ENCODE measurements at regions not wholly inside any gene's neighbourhood (a gene's known extent, or its start where the extent isn't known, plus 50 kb on each side); places are given as distances from the start of the nearest gene placed in this dataset.

DNA sequence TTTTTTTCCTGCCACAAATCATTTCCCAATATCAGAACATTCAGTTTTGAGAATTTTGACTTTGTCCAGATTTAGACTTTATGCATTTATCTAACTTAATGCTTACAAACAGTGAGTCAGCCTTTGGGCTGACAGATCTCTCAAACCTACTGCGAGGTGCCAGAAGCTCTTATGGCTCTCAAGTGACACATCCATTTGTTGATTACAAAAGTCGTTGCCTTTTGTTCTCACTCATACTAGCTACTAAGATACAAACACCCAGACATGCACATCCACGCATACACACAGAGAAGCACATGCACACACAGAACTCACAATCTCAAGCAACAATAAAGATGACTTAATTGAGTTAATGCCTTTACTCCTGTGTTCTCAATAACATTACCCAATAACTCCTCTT is 1147.5 kb downstream of the DIAPH3 start:
- TF ChIP-seq EP300 (conservative IDR thresholded peaks at IDR 0.05; ENCODE audit: poor library complexity, severe bottlenecking) (no peak), EZH2 (IDR thresholded peaks at IDR 0.05; ENCODE audit: borderline replicate concordance, insufficient read depth, low read length, poor library complexity, severe bottlenecking) (no peak), RAD21 (conservative IDR thresholded peaks at IDR 0.05) (no peak), POLR2AphosphoS5 (IDR thresholded peaks at IDR 0.05) (no peak), MXI1 (conservative IDR thresholded peaks at IDR 0.05; ENCODE audit: poor library complexity, severe bottlenecking) (no peak), TAF1 (IDR thresholded peaks at IDR 0.05; ENCODE audit: low read depth) (no peak), SMC3 (conservative IDR thresholded peaks at IDR 0.05; ENCODE audit: poor library complexity) (no peak)
- TF ChIP-seq, protein P1, sequence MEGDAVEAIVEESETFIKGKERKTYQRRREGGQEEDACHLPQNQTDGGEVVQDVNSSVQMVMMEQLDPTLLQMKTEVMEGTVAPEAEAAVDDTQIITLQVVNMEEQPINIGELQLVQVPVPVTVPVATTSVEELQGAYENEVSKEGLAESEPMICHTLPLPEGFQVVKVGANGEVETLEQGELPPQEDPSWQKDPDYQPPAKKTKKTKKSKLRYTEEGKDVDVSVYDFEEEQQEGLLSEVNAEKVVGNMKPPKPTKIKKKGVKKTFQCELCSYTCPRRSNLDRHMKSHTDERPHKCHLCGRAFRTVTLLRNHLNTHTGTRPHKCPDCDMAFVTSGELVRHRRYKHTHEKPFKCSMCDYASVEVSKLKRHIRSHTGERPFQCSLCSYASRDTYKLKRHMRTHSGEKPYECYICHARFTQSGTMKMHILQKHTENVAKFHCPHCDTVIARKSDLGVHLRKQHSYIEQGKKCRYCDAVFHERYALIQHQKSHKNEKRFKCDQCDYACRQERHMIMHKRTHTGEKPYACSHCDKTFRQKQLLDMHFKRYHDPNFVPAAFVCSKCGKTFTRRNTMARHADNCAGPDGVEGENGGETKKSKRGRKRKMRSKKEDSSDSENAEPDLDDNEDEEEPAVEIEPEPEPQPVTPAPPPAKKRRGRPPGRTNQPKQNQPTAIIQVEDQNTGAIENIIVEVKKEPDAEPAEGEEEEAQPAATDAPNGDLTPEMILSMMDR (IDR thresholded peaks at IDR 0.05; ENCODE audit: poor library complexity, severe bottlenecking) = no peak
- TF ChIP-seq, protein P2, sequence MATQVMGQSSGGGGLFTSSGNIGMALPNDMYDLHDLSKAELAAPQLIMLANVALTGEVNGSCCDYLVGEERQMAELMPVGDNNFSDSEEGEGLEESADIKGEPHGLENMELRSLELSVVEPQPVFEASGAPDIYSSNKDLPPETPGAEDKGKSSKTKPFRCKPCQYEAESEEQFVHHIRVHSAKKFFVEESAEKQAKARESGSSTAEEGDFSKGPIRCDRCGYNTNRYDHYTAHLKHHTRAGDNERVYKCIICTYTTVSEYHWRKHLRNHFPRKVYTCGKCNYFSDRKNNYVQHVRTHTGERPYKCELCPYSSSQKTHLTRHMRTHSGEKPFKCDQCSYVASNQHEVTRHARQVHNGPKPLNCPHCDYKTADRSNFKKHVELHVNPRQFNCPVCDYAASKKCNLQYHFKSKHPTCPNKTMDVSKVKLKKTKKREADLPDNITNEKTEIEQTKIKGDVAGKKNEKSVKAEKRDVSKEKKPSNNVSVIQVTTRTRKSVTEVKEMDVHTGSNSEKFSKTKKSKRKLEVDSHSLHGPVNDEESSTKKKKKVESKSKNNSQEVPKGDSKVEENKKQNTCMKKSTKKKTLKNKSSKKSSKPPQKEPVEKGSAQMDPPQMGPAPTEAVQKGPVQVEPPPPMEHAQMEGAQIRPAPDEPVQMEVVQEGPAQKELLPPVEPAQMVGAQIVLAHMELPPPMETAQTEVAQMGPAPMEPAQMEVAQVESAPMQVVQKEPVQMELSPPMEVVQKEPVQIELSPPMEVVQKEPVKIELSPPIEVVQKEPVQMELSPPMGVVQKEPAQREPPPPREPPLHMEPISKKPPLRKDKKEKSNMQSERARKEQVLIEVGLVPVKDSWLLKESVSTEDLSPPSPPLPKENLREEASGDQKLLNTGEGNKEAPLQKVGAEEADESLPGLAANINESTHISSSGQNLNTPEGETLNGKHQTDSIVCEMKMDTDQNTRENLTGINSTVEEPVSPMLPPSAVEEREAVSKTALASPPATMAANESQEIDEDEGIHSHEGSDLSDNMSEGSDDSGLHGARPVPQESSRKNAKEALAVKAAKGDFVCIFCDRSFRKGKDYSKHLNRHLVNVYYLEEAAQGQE (IDR thresholded peaks at IDR 0.05; ENCODE audit: borderline replicate concordance) = no peak
